ENCODE measurements at regions not wholly inside any gene's neighbourhood (a gene's known extent, or its start where the extent isn't known, plus 50 kb on each side); places are given as distances from the start of the nearest gene placed in this dataset.
A peak's percentile ranks its signal among the peaks of the same experiment; 100 is the strongest.

DNA sequence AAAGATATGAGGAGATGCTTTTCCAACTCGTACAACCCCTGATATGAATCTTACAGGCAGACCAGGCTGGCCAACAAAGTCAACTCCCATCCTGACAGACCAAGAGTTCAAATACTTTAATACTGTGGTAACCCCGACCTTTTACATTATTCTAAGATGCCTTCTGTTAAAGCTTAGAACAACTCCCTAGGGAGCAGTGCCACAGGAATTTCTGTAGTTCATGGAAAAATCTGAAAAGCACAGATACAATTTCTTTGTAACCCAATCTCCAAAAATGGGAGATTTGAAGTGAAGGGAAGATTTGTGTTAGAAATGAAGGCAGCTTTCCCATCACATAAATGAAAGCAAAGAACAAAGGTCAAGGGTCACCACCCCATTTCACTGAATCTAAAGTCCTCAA, 151.3 kb upstream of the BEND6 start:
- Histone ChIP-seq H3K4me3 (no peak overlapping the region), H3K4me1 (ENCODE audit: control insufficient read depth, insufficient read depth, low read length) (peaks cover 19% of the 10 kb centered on the region; the same call in 1 of the 2 replicates), H3K27me3 (replicated peaks in 1 of 2; ENCODE audit: control insufficient read depth in 2 of 2, insufficient read depth in 2 of 2, low read length in 1 of 2) (no peaks in the 10 kb centered on the region), H2AFZ (ENCODE audit: control insufficient read depth, low read depth, low read length) (no peak overlapping the region), H3K27ac (ENCODE audit: control insufficient read depth, insufficient read depth) (no peak overlapping the region; the same call in 1 of the 2 replicates), H3K79me2 (ENCODE audit: control insufficient read depth, insufficient read depth, low read length) (peaks cover 80% of the 10 kb centered on the region), H4K20me1 (ENCODE audit: control insufficient read depth, insufficient read depth) (no peaks in the 10 kb centered on the region), H3K36me3 (ENCODE audit: control insufficient read depth in 2 of 2, insufficient read depth in 2 of 2, low read length in 1 of 2) (peaks cover 0 to 2% of the 10 kb centered on the region in 2 experiments; a peak in 1 of 4 replicates), H3K9ac (ENCODE audit: control insufficient read depth, insufficient read depth, low read length) (no peak overlapping the region), H3K4me2 (ENCODE audit: control insufficient read depth, insufficient read depth) (no peak overlapping the region), H3K9me3 (replicated peaks; ENCODE audit: control insufficient read depth, insufficient read depth, low read length) (no peaks in the 10 kb centered on the region; the same call in 1 of the 3 replicates)
- SMC1A ChIA-PET (ENCODE audit: uncharacterized antibody, unreplicated experiment), result interaction anchor here (1.1 to 3.9 kb wide), 8 partner anchors 8 to 48 kb away, joined by 3 to 20 read pairs (median 4); no protein-coding TSS in a partner anchor
- intact Hi-C loops (cut with micrococcal nuclease; ENCODE audit: unreplicated experiment) (no loop called here), in situ Hi-C loops (cut with MboI) (no loop called here)
- DNase-seq (ENCODE audit: low read depth, low spot score), result no peak
- TF ChIP-seq, protein P1, sequence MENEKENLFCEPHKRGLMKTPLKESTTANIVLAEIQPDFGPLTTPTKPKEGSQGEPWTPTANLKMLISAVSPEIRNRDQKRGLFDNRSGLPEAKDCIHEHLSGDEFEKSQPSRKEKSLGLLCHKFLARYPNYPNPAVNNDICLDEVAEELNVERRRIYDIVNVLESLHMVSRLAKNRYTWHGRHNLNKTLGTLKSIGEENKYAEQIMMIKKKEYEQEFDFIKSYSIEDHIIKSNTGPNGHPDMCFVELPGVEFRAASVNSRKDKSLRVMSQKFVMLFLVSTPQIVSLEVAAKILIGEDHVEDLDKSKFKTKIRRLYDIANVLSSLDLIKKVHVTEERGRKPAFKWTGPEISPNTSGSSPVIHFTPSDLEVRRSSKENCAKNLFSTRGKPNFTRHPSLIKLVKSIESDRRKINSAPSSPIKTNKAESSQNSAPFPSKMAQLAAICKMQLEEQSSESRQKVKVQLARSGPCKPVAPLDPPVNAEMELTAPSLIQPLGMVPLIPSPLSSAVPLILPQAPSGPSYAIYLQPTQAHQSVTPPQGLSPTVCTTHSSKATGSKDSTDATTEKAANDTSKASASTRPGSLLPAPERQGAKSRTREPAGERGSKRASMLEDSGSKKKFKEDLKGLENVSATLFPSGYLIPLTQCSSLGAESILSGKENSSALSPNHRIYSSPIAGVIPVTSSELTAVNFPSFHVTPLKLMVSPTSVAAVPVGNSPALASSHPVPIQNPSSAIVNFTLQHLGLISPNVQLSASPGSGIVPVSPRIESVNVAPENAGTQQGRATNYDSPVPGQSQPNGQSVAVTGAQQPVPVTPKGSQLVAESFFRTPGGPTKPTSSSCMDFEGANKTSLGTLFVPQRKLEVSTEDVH (IDR thresholded peaks at IDR 0.05; ENCODE audit: low read depth, partially characterized antibody), result no peak
- TF ChIP-seq NR2F1 (conservative IDR thresholded peaks at IDR 0.05), result peak; percentile 22; the same call in 1 of the 2 replicates
- TF ChIP-seq, protein P2, sequence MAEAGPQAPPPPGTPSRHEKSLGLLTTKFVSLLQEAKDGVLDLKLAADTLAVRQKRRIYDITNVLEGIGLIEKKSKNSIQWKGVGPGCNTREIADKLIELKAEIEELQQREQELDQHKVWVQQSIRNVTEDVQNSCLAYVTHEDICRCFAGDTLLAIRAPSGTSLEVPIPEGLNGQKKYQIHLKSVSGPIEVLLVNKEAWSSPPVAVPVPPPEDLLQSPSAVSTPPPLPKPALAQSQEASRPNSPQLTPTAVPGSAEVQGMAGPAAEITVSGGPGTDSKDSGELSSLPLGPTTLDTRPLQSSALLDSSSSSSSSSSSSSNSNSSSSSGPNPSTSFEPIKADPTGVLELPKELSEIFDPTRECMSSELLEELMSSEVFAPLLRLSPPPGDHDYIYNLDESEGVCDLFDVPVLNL (IDR thresholded peaks at IDR 0.05; ENCODE audit: low read depth, low read length), result no peak
- peak; percentile 34; the same call in 1 of the 2 replicates for TF ChIP-seq NR2C1 (IDR thresholded peaks at IDR 0.05)
- TF ChIP-seq POLR2AphosphoS5 (IDR thresholded peaks at IDR 0.05; ENCODE audit: low read length), result no peak
- no peak for TF ChIP-seq BHLHE40 (IDR thresholded peaks at IDR 0.05; ENCODE audit: borderline replicate concordance in 1 of 2, low read depth in 2 of 2, low read length in 1 of 2)
- RAD21 ChIA-PET (ENCODE audit: unreplicated experiment), result interaction anchor here (0.7 to 2.2 kb wide), 4 partner anchors 11 to 48 kb away, joined by 4 to 7 read pairs (median 5); no protein-coding TSS in a partner anchor
- BruUV-seq (replicated peaks), result no TSS peak
- no peak for ATAC-seq
- FAIRE-seq, result no peak
- CTCF ChIA-PET, result interaction anchor here (0.8 to 2.2 kb wide), 6 partner anchors 9 to 75 kb away, joined by 3 to 7 read pairs (median 4); no protein-coding TSS in a partner anchor
- WGBS (ENCODE audit: insufficient coverage, insufficient replicate concordance, low lambda C conversion rate, missing lambda C conversion rate), result 17% methylated on average over 2 of the region's 2 CpGs
- POLR2A ChIA-PET, result interaction anchor here (1.0 to 1.5 kb wide), 2 partner anchors 8 to 37 kb away, joined by 3 to 11 read pairs; no protein-coding TSS in a partner anchor
